Fibroblast of lung (primary cell): ENCODE measurements at regions not wholly inside any gene's neighbourhood (a gene's known extent, or its start where the extent isn't known, plus 50 kb on each side); places are given as distances from the start of the nearest gene placed in this dataset.

Experiments used
- CTCF ChIP-seq, 2 donors: IDR thresholded peaks in 1 of 2; conservative IDR thresholded peaks in 1 of 2; 1 replicate in 1 of 2; 2 replicates in 1 of 2; pipeline ENCODE4 v1.5.1; 2011 to 2012; ENCODE audit warnings: low read length in 2 of 2, control low read depth in 1 of 2, inconsistent platforms in 1 of 2, low read depth in 1 of 2, mild to moderate bottlenecking in 1 of 2
- EZH2 ChIP-seq: IDR thresholded peaks from 2 replicates; pipeline ENCODE4 v1.5.1; 2012; ENCODE audit warnings: low read length, control low read depth, mild to moderate bottlenecking; ENCODE audit errors: missing control alignments

- TF ChIP-seq CTCF (conservative IDR thresholded peaks at IDR 0.05 in 1 of 2, IDR thresholded peaks at IDR 0.05 in 1 of 2; ENCODE audit: low read depth in 1 of 2, low read length in 2 of 2): no peak
- TF ChIP-seq EZH2: no peak
Observed at GRCh38 chr2:57576983-57577382, 469.6 kb upstream of the VRK2 start.
